H1 (cell line): ENCODE measurements at regions not wholly inside any gene's neighbourhood (a gene's known extent, or its start where the extent isn't known, plus 50 kb on each side); places are given as distances from the start of the nearest gene placed in this dataset.

ENCODE experiments used
- RNF2 ChIP-seq: fragments of 200-900, 300-1000 bp; sonication (generic); IDR thresholded peaks from 2 replicates; pipeline ENCODE4 v1.7.1; 2016; ENCODE audit warnings: borderline replicate concordance, low read depth, mild to moderate bottlenecking, antibody characterized with exemption, low read length; ENCODE audit not compliant: poor library complexity, severe bottlenecking; ENCODE audit errors: missing control alignments
- SP1 ChIP-seq: IDR thresholded peaks from 2 replicates; pipeline ENCODE4 v1.6.1; 2011; ENCODE audit warnings: low read depth, low read length
- TF ChIP-seq, protein P1 (sequence below): IDR thresholded peaks from 2 replicates; pipeline ENCODE4 v1.6.1; 2011; ENCODE audit warnings: low read depth, mild to moderate bottlenecking, low read length; ENCODE audit not compliant: insufficient read depth

DNA sequence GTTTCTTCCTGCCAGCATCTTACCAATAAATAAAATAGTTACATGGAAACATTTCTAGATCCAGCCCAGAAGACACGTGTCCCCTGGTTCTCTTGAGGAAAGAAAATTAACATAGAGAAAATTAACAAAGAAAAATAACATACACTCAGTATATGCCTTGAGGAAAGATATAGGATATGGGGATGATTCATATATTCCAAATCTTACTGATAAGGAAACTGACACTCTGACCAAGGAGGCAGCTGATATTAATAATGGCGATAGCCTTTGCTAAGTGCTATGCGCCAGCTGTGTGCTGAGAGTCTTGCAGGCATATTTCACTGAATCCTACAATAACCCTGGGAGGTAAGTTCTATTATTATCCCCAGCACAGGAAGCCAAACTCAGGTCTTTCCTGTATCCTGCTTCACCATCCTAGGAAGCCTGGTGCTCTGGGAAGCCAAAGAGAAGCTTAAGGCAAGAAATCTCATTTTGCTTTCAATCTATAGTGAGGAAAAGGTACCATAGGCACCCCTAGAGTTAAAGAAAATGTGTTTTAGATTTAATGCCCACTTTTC lies 302.7 kb upstream of the NREP start (continued):
- TF ChIP-seq, protein P1, sequence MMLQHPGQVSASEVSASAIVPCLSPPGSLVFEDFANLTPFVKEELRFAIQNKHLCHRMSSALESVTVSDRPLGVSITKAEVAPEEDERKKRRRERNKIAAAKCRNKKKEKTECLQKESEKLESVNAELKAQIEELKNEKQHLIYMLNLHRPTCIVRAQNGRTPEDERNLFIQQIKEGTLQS = no peak
- TF ChIP-seq RNF2 (no peak), SP1 (no peak)
- TF ChIP-seq, all 59 proteins: peak for 0
